Astrocyte (in vitro differentiated cells and primary cell): ENCODE measurements at regions not wholly inside any gene's neighbourhood (a gene's known extent, or its start where the extent isn't known, plus 50 kb on each side); places are given as distances from the start of the nearest gene placed in this dataset.

Experiments used
- DNase-seq: peaks from one replicate; pipeline ENCODE4 v3.0.0-alpha.2; 2010; ENCODE audit warnings: low read depth
- FAIRE-seq: peaks from 2 replicates; lab custom pipeline; 2011; peaks lifted over from hg19 to GRCh38; lab: Jason Lieb, UNC
- H2AFZ ChIP-seq: 2 replicates; pipeline ENCODE4 v1.6.0; 2012; ENCODE audit warnings: low read depth, low read length, inconsistent platforms
- H3K27ac ChIP-seq: 2 replicates; pipeline ENCODE4 v1.5.1; 2011; ENCODE audit warnings: low read depth, low read length, inconsistent platforms
- H3K27me3 ChIP-seq: 2 replicates; pipeline ENCODE4 v1.6.0; 2011; ENCODE audit warnings: low read length, inconsistent platforms; ENCODE audit not compliant: insufficient read depth
- H3K36me3 ChIP-seq: 2 replicates; pipeline ENCODE4 v1.5.1; 2011; ENCODE audit warnings: low read length, inconsistent platforms; ENCODE audit not compliant: insufficient read depth
- H3K4me1 ChIP-seq: 2 replicates; pipeline ENCODE4 v1.5.1; 2011; ENCODE audit warnings: low read length, inconsistent platforms; ENCODE audit not compliant: insufficient read depth
- H3K4me2 ChIP-seq: 2 replicates; pipeline ENCODE4 v1.6.0; 2012; ENCODE audit warnings: low read length, inconsistent platforms
- H3K4me3 ChIP-seq: 2 replicates; pipeline ENCODE4 v1.5.1; 2011; ENCODE audit warnings: low read depth, mild to moderate bottlenecking, low read length, inconsistent platforms; ENCODE audit not compliant: insufficient read depth
- H3K79me2 ChIP-seq: 2 replicates; pipeline ENCODE4 v1.6.0; 2012; ENCODE audit warnings: mild to moderate bottlenecking, low read length, inconsistent platforms; ENCODE audit not compliant: insufficient read depth
- H3K9ac ChIP-seq: 2 replicates; pipeline ENCODE4 v1.6.0; 2012; ENCODE audit warnings: mild to moderate bottlenecking, low read length, inconsistent platforms
- H3K9me3 ChIP-seq: 2 replicates; pipeline ENCODE4 v1.5.1; 2012; ENCODE audit warnings: low read depth, mild to moderate bottlenecking, low read length, inconsistent platforms; ENCODE audit not compliant: insufficient read depth
- H4K20me1 ChIP-seq: 2 replicates; pipeline ENCODE4 v1.6.0; 2012; ENCODE audit warnings: low read length, inconsistent platforms; ENCODE audit not compliant: insufficient read depth
- H3K27ac Mint-ChIP-seq: one replicate; pipeline ENCODE4 v1.8.0; 2021; ENCODE audit warnings: mild to moderate bottlenecking, mixed read lengths; ENCODE audit not compliant: unreplicated experiment
- H3K27me3 Mint-ChIP-seq: one replicate; pipeline ENCODE4 v1.8.0; 2021; ENCODE audit warnings: low read depth, mixed read lengths; ENCODE audit not compliant: unreplicated experiment
- H3K36me3 Mint-ChIP-seq: one replicate; pipeline ENCODE4 v1.8.0; 2021; ENCODE audit warnings: low read depth, mixed read lengths; ENCODE audit not compliant: unreplicated experiment
- H3K4me1 Mint-ChIP-seq: one replicate; pipeline ENCODE4 v1.8.0; 2021; ENCODE audit warnings: low read depth, mixed read lengths; ENCODE audit not compliant: unreplicated experiment
- H3K4me3 Mint-ChIP-seq: one replicate; pipeline ENCODE4 v1.8.0; 2021; ENCODE audit warnings: mild to moderate bottlenecking, moderate library complexity, mixed read lengths; ENCODE audit not compliant: unreplicated experiment
- H3K9me3 Mint-ChIP-seq: one replicate; pipeline ENCODE4 v1.8.0; 2021; ENCODE audit warnings: mild to moderate bottlenecking, mixed read lengths; ENCODE audit not compliant: unreplicated experiment
- CTCF ChIP-seq: IDR thresholded peaks from 2 replicates; pipeline ENCODE4 v1.5.1; 2011; ENCODE audit warnings: low read depth, mild to moderate bottlenecking, inconsistent platforms, low read length, moderate library complexity; ENCODE audit not compliant: insufficient read depth
- EZH2 ChIP-seq: IDR thresholded peaks from 2 replicates; pipeline ENCODE4 v1.6.1; 2012; ENCODE audit warnings: mild to moderate bottlenecking, low read length, inconsistent platforms; ENCODE audit not compliant: insufficient read depth

GRCh38 chr17:70655176-70655958, 486.0 kb downstream of the KCNJ2 start:
- H3K4me2 ChIP-seq = no peak overlapping the region
- H3K4me3 Mint-ChIP-seq = no peak overlapping the region

GRCh38 chr17:70658317-70658716, 489.0 kb downstream of the KCNJ2 start:
- DNase-seq (no peak), FAIRE-seq (no peak)
- Mint-ChIP-seq H3K27ac (no peak overlapping the region), H3K4me3 (no peak overlapping the region), H3K4me1 (no peaks in the 10 kb centered on the region), H3K9me3 (no peaks in the 10 kb centered on the region), H3K27me3 (no peaks in the 10 kb centered on the region), H3K36me3 (no peaks in the 10 kb centered on the region)
- TF ChIP-seq CTCF (no peak), EZH2 (no peak)
- H3K4me2 ChIP-seq = no peak overlapping the region
- H3K9ac ChIP-seq = no peak overlapping the region
- H3K27me3 ChIP-seq = no peaks in the 10 kb centered on the region
- H3K36me3 ChIP-seq = no peaks in the 10 kb centered on the region
- no peak overlapping the region for H3K4me3 ChIP-seq
- H3K4me1 ChIP-seq = no peaks in the 10 kb centered on the region
- H3K79me2 ChIP-seq = no peaks in the 10 kb centered on the region
- no peaks in the 10 kb centered on the region for H4K20me1 ChIP-seq
- H3K9me3 ChIP-seq = no peaks in the 10 kb centered on the region
- H3K27ac ChIP-seq = no peak overlapping the region
- peak overlapping the region; percentile 11 for H2AFZ ChIP-seq

More at GRCh38 chr17:70655176-70655958, 486.0 kb downstream of the KCNJ2 start:
- H3K27me3 ChIP-seq = no peaks in the 10 kb centered on the region
- TF ChIP-seq EZH2 (no peak), CTCF (no peak)
- H3K27ac ChIP-seq = no peak overlapping the region
- H3K79me2 ChIP-seq = no peaks in the 10 kb centered on the region
- H3K9me3 Mint-ChIP-seq = peaks cover 2% of the 10 kb centered on the region
- H2AFZ ChIP-seq = no peak overlapping the region
- no peak overlapping the region for H3K4me3 ChIP-seq
- H3K9ac ChIP-seq = no peak overlapping the region
- no peak for DNase-seq
- no peak for FAIRE-seq
- no peaks in the 10 kb centered on the region for H3K27me3 Mint-ChIP-seq
- no peaks in the 10 kb centered on the region for H4K20me1 ChIP-seq
- H3K9me3 ChIP-seq = no peaks in the 10 kb centered on the region
- no peak overlapping the region for H3K27ac Mint-ChIP-seq
- H3K36me3 ChIP-seq = no peaks in the 10 kb centered on the region
- H3K36me3 Mint-ChIP-seq = no peaks in the 10 kb centered on the region
- no peaks in the 10 kb centered on the region for H3K4me1 ChIP-seq
- H3K4me1 Mint-ChIP-seq = no peaks in the 10 kb centered on the region

GRCh38 chr17:70658840-70659239, 489.5 kb downstream of the KCNJ2 start:
- DNase-seq (no peak), FAIRE-seq (no peak)
- Mint-ChIP-seq H3K27ac (no peak overlapping the region), H3K4me3 (no peak overlapping the region), H3K9me3 (no peaks in the 10 kb centered on the region), H3K4me1 (no peaks in the 10 kb centered on the region), H3K27me3 (no peaks in the 10 kb centered on the region), H3K36me3 (no peaks in the 10 kb centered on the region)
- Histone ChIP-seq H3K4me1 (no peaks in the 10 kb centered on the region), H3K36me3 (no peaks in the 10 kb centered on the region), H3K4me3 (no peak overlapping the region), H3K9me3 (no peaks in the 10 kb centered on the region), H4K20me1 (no peaks in the 10 kb centered on the region), H3K79me2 (no peaks in the 10 kb centered on the region), H3K9ac (no peak overlapping the region), H2AFZ (no peak overlapping the region), H3K27me3 (no peaks in the 10 kb centered on the region), H3K4me2 (no peak overlapping the region), H3K27ac (no peak overlapping the region)
- TF ChIP-seq CTCF = no peak
- TF ChIP-seq EZH2 = no peak
